HPDE6-E6E7 (cell line): ENCODE measurements at regions not wholly inside any gene's neighbourhood (a gene's known extent, or its start where the extent isn't known, plus 50 kb on each side); places are given as distances from the start of the nearest gene placed in this dataset.

Experiments
- DNase-seq: peaks from one replicate; pipeline ENCODE4 v3.0.0; 2011; ENCODE audit warnings: missing footprints; ENCODE audit errors: extremely low spot score

- peak; percentile 22 for DNase-seq
These were observed 65.8 kb downstream of the ETAA1 start for GRCh38 chr2:67462738-67463496.

- DNase-seq: peak; percentile 79
These were observed 66.7 kb downstream of the ETAA1 start for GRCh38 chr2:67463810-67464209.

- no peak for DNase-seq
These were observed 68.5 kb downstream of the ETAA1 start for GRCh38 chr2:67465623-67466022.

GRCh38 chr2:67466734-67467133, 69.6 kb downstream of the ETAA1 start:
- no peak for DNase-seq

GRCh38 chr2:67471681-67472080, 74.5 kb downstream of the ETAA1 start:
- no peak for DNase-seq

GRCh38 chr2:67476809-67477790, 80.0 kb downstream of the ETAA1 start:
- DNase-seq: peak; percentile 22

GRCh38 chr2:67479261-67479660, 82.1 kb downstream of the ETAA1 start:
- DNase-seq: no peak

- DNase-seq: no peak
These were observed 88.3 kb downstream of the ETAA1 start for GRCh38 chr2:67485431-67485830.

GRCh38 chr2:67486041-67486796, 89.1 kb downstream of the ETAA1 start:
- DNase-seq: peak; percentile 31

GRCh38 chr2:67487993-67488392, 90.9 kb downstream of the ETAA1 start:
- no peak for DNase-seq

GRCh38 chr2:67489396-67489795, 92.3 kb downstream of the ETAA1 start:
- DNase-seq: no peak

- DNase-seq: no peak
These were observed 101.8 kb downstream of the ETAA1 start for GRCh38 chr2:67498931-67499330.

GRCh38 chr2:67499989-67500388, 102.9 kb downstream of the ETAA1 start:
- DNase-seq: no peak

GRCh38 chr2:67500541-67500940, 103.4 kb downstream of the ETAA1 start:
- no peak for DNase-seq

- DNase-seq: no peak
These were observed 105.4 kb downstream of the ETAA1 start for GRCh38 chr2:67502346-67503065.

GRCh38 chr2:67503066-67503795, 106.1 kb downstream of the ETAA1 start:
- peak; percentile 10 for DNase-seq

GRCh38 chr2:67510745-67511144, 113.6 kb downstream of the ETAA1 start:
- no peak for DNase-seq

GRCh38 chr2:67514515-67514914, 117.4 kb downstream of the ETAA1 start:
- no peak for DNase-seq

GRCh38 chr2:67515056-67515455, 117.9 kb downstream of the ETAA1 start:
- DNase-seq: no peak

- DNase-seq: no peak
These were observed 118.4 kb downstream of the ETAA1 start for GRCh38 chr2:67515538-67515937.

- DNase-seq: no peak
These were observed 119.2 kb downstream of the ETAA1 start for GRCh38 chr2:67516362-67516761.
